ENCODE measurements at regions not wholly inside any gene's neighbourhood (a gene's known extent, or its start where the extent isn't known, plus 50 kb on each side); places are given as distances from the start of the nearest gene placed in this dataset.

DNA sequence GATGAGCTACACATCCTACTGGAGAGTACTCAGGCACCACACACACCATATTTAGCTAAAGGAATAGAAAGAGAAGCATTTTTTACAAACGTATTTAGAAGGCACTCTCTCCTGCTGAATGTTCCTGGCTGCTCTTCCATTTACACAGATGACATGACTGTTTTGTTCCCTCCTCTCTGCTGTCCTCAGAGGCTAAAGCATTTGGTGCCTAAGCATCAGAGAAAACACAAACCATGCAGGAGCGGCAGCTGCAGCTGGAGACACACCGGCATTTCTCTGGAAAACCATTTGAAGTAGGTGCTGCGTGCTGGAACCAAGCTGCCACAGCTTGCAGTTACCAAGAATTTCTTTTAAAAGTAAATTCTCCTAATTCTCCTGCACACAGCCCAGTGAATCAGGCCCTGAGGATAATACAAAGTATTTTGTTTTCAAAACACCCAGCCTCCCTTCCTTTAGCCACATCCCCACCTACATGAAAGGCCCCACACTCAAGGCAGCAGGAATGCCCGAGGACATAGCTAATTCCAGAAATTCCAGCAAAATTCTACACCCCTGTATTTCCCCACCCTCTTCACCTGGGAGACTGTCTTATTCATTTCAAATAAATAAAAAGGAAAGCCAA lies 488.9 kb upstream of the SOX11 start:
- TF ChIP-seq POLR2A (IDR thresholded peaks at IDR 0.05; ENCODE audit: low read length) (no peak), GATA1 (IDR thresholded peaks at IDR 0.05; ENCODE audit: low read depth, low read length) (no peak)
